Peyer's patch (tissue), 4 donors: ENCODE measurements at regions not wholly inside any gene's neighbourhood (a gene's known extent, or its start where the extent isn't known, plus 50 kb on each side); places are given as distances from the start of the nearest gene placed in this dataset.

Experiments used
- POLR2A ChIP-seq, 2 donors: fragments of 450-650 bp; IDR thresholded peaks; one replicate each; pipeline ENCODE4 v1.5.1; 2017; ENCODE audit warnings: antibody characterized with exemption in 2 of 2, mild to moderate bottlenecking in 2 of 2, moderate library complexity in 2 of 2
- TF ChIP-seq, protein P1 (sequence below), 6 experiments: fragments of 450-650 bp in 4 of 6; fragments of 200-600 bp in 2 of 6; sonication (generic) in 1 of 6; IDR thresholded peaks; one replicate each; pipeline ENCODE4 v1.5.1; 2017 to 2019; ENCODE audit warnings: antibody characterized with exemption in 6 of 6, mild to moderate bottlenecking in 3 of 6, moderate library complexity in 1 of 6

DNA sequence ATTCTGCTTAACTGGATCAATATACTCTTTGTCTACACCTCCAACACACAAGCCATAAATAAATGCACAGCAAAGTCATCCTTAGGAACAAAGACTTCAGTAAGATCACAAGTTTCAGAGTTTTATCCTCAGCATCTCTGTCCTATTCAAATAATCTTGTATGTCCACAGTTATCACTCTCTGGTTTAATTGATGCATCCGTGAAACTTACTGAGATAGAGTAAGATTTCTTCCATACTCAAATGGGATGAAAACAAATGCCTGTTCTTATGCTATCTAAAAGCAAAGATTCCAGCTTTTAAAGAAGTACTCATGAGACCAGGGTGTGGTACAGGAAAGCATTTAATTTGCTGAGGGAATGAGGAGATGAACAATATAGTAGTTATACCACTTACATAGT, 184.6 kb upstream of the SLC7A11 start:
- no peak for TF ChIP-seq POLR2A (IDR thresholded peaks at IDR 0.05)
- TF ChIP-seq, protein P1, sequence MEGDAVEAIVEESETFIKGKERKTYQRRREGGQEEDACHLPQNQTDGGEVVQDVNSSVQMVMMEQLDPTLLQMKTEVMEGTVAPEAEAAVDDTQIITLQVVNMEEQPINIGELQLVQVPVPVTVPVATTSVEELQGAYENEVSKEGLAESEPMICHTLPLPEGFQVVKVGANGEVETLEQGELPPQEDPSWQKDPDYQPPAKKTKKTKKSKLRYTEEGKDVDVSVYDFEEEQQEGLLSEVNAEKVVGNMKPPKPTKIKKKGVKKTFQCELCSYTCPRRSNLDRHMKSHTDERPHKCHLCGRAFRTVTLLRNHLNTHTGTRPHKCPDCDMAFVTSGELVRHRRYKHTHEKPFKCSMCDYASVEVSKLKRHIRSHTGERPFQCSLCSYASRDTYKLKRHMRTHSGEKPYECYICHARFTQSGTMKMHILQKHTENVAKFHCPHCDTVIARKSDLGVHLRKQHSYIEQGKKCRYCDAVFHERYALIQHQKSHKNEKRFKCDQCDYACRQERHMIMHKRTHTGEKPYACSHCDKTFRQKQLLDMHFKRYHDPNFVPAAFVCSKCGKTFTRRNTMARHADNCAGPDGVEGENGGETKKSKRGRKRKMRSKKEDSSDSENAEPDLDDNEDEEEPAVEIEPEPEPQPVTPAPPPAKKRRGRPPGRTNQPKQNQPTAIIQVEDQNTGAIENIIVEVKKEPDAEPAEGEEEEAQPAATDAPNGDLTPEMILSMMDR (IDR thresholded peaks at IDR 0.05), result no peak
